Hepatocyte (in vitro differentiated cells): ENCODE measurements at regions not wholly inside any gene's neighbourhood (a gene's known extent, or its start where the extent isn't known, plus 50 kb on each side); places are given as distances from the start of the nearest gene placed in this dataset.

Source experiments
- DNase-seq: peaks from one replicate; pipeline ENCODE4 v3.0.0-alpha.2; 2016; ENCODE audit warnings: low spot score
- H2AFZ ChIP-seq: fragments of 200-600 bp; sonication (generic); 2 replicates; pipeline ENCODE4 v1.6.0; 2016; ENCODE audit warnings: antibody characterized with exemption, mild to moderate bottlenecking
- H3K27ac ChIP-seq: fragments of 200-600 bp; sonication (generic); 2 replicates; pipeline ENCODE4 v1.5.1; 2016; ENCODE audit warnings: mild to moderate bottlenecking
- H3K27me3 ChIP-seq: fragments of 200-600 bp; sonication (generic); 2 replicates; pipeline ENCODE4 v1.6.1; 2016
- H3K36me3 ChIP-seq: fragments of 200-600 bp; sonication (generic); replicated peaks from 2 replicates; pipeline ENCODE4 v1.5.1; 2016; ENCODE audit warnings: low read depth; ENCODE audit not compliant: insufficient read depth
- H3K4me1 ChIP-seq: fragments of 200-600 bp; sonication (generic); 2 replicates; pipeline ENCODE4 v1.5.1; 2016; ENCODE audit warnings: mild to moderate bottlenecking, moderate library complexity; ENCODE audit not compliant: insufficient read depth
- H3K4me2 ChIP-seq: fragments of 200-600 bp; sonication (generic); 2 replicates; pipeline ENCODE4 v1.6.0; 2016
- H3K4me3 ChIP-seq: fragments of 200-600 bp; sonication (generic); 2 replicates; pipeline ENCODE4 v1.5.1; 2016; ENCODE audit warnings: mild to moderate bottlenecking
- H3K79me2 ChIP-seq: fragments of 200-600 bp; sonication (generic); 2 replicates; pipeline ENCODE4 v1.6.0; 2017; ENCODE audit warnings: mild to moderate bottlenecking
- H3K9me2 ChIP-seq: fragments of 200-600 bp; sonication (generic); replicated peaks from 2 replicates; pipeline ENCODE4 v1.6.0; 2017; ENCODE audit warnings: mild to moderate bottlenecking; ENCODE audit not compliant: insufficient read depth
- H3K9me3 ChIP-seq: fragments of 200-600 bp; sonication (generic); 2 replicates; pipeline ENCODE4 v1.5.1; 2016; ENCODE audit warnings: low read depth, mild to moderate bottlenecking
- H4K20me1 ChIP-seq: fragments of 200-600 bp; sonication (generic); 2 replicates; pipeline ENCODE4 v1.6.0; 2016; ENCODE audit warnings: mild to moderate bottlenecking; ENCODE audit not compliant: insufficient read depth, poor library complexity, severe bottlenecking
- CTCF ChIP-seq: fragments of 200-600 bp; sonication (generic); IDR thresholded peaks from 2 replicates; pipeline ENCODE4 v1.5.1; 2016; ENCODE audit warnings: antibody characterized with exemption, mild to moderate bottlenecking; ENCODE audit not compliant: poor library complexity
- EZH2 ChIP-seq: fragments of 200-600 bp; sonication (generic); IDR thresholded peaks from 2 replicates; pipeline ENCODE4 v1.6.1; 2016; ENCODE audit warnings: antibody characterized with exemption, mild to moderate bottlenecking, borderline replicate concordance
- EZH2phosphoT487 ChIP-seq: fragments of 200-600 bp; sonication (generic); IDR thresholded peaks from one replicate; pipeline ENCODE4 v1.6.1; 2018; ENCODE audit warnings: antibody characterized with exemption, mild to moderate bottlenecking, low read depth, moderate library complexity; ENCODE audit not compliant: unreplicated experiment, severe bottlenecking
- WGBS: methylation state at CpG from one replicate; pipeline ENCODE4 v1.1.6; 2016; ENCODE audit warnings: low lambda C conversion rate; ENCODE audit errors: missing lambda C conversion rate; 5-methylcytosine and 5-hydroxymethylcytosine counted together

- Histone ChIP-seq H3K79me2 (no peaks in the 10 kb centered on the region), H3K4me3 (no peak overlapping the region), H2AFZ (no peak overlapping the region), H3K27ac (no peak overlapping the region), H4K20me1 (no peaks in the 10 kb centered on the region), H3K9me2 (no peaks in the 10 kb centered on the region), H3K36me3 (no peaks in the 10 kb centered on the region), H3K4me2 (no peak overlapping the region), H3K4me1 (peaks cover 5% of the 10 kb centered on the region), H3K9me3 (no peaks in the 10 kb centered on the region), H3K27me3 (no peaks in the 10 kb centered on the region)
- WGBS: 80% methylated on average over 8 of the region's 8 CpGs
- no peak for DNase-seq
- no peak for TF ChIP-seq EZH2
- TF ChIP-seq EZH2phosphoT487: no peak
- no peak for TF ChIP-seq CTCF
These were observed 62.7 kb upstream of the ADORA2B start for GRCh38 chr17:15882058-15882720.

DNA sequence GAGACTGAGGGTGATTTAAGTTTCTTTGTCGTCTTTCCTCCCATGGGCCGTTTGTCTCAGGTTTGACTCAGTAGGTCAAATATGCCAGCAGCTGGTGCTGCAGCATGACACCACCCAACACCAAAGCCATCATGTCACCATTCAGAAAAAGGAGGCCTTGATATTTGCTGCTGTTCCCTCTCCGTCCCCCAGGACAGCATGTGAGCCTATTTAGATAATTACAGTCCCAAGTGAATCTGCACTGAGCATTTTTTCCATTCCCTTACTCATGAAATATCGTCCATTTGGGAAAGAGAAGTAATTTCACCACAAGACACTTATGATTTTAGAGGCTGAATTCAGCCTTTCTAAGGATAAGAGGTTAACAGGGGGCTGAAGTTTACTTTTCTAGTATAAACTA is 62.2 kb upstream of the ADORA2B start:
- H3K9me2 ChIP-seq: no peaks in the 10 kb centered on the region
- no peaks in the 10 kb centered on the region for H4K20me1 ChIP-seq
- H3K9me3 ChIP-seq: no peaks in the 10 kb centered on the region
- H3K4me3 ChIP-seq: no peak overlapping the region
- H3K27ac ChIP-seq: no peak overlapping the region
- H3K4me1 ChIP-seq: peaks cover 5% of the 10 kb centered on the region
- H3K36me3 ChIP-seq: no peaks in the 10 kb centered on the region
- no peak for DNase-seq
- H3K27me3 ChIP-seq: no peaks in the 10 kb centered on the region
- no peaks in the 10 kb centered on the region for H3K79me2 ChIP-seq
- H2AFZ ChIP-seq: no peak overlapping the region
- no peak for TF ChIP-seq EZH2
- no peak overlapping the region for H3K4me2 ChIP-seq
- 88% methylated on average over 4 of the region's 4 CpGs for WGBS

- WGBS: 93% methylated on average over 8 of the region's 8 CpGs
- TF ChIP-seq EZH2phosphoT487: no peak
- TF ChIP-seq EZH2: no peak
- TF ChIP-seq CTCF: no peak
- no peak overlapping the region for H3K27ac ChIP-seq
- H2AFZ ChIP-seq: no peak overlapping the region
- no peaks in the 10 kb centered on the region for H3K36me3 ChIP-seq
- H3K4me3 ChIP-seq: no peak overlapping the region
- H3K9me3 ChIP-seq: no peaks in the 10 kb centered on the region
- H3K4me2 ChIP-seq: no peak overlapping the region
- H3K27me3 ChIP-seq: no peaks in the 10 kb centered on the region
- no peak for DNase-seq
- H3K4me1 ChIP-seq: no peaks in the 10 kb centered on the region
- no peaks in the 10 kb centered on the region for H4K20me1 ChIP-seq
- H3K79me2 ChIP-seq: no peaks in the 10 kb centered on the region
- no peaks in the 10 kb centered on the region for H3K9me2 ChIP-seq
These were observed 61.3 kb upstream of the ADORA2B start for GRCh38 chr17:15883617-15884111.

DNA sequence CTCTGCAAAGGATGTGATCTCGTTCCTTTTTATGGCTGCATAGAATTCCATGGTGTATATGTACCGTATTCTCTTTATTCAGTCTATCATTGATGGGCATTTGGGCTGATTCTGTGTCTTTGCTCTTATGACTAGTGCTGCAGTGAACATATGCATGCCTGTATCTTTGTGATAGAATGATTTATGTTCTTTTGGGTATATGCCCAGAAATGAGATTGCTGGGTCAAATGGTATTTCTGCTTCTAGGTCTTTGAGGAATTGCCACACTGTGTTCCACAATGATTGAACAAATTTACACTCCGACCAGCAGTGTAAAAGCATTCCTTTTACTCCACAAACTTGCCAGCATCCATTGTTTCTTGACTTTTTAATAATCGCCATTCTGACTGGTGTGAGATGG is 60.2 kb upstream of the ADORA2B start:
- Histone ChIP-seq H3K27me3 (no peaks in the 10 kb centered on the region), H2AFZ (no peak overlapping the region)

More for the DNA sequence above, 60.2 kb upstream of the ADORA2B start:
- TF ChIP-seq CTCF (no peak), EZH2phosphoT487 (no peak), EZH2 (no peak)
- Histone ChIP-seq H3K36me3 (no peaks in the 10 kb centered on the region), H3K4me1 (no peaks in the 10 kb centered on the region), H3K9me3 (no peaks in the 10 kb centered on the region), H3K9me2 (no peaks in the 10 kb centered on the region), H3K79me2 (no peaks in the 10 kb centered on the region), H4K20me1 (no peaks in the 10 kb centered on the region), H3K4me3 (no peak overlapping the region), H3K27ac (no peak overlapping the region), H3K4me2 (no peak overlapping the region)
- 96% methylated on average over 4 of the region's 4 CpGs for whole genome bisulfite sequencing
- no peak for DNase-seq
